Peyer's patch (tissue), 4 donors: ENCODE measurements at regions not wholly inside any gene's neighbourhood (a gene's known extent, or its start where the extent isn't known, plus 50 kb on each side); places are given as distances from the start of the nearest gene placed in this dataset.

Experiments used
- POLR2A ChIP-seq, 2 donors: fragments of 450-650 bp; IDR thresholded peaks; one replicate each; pipeline ENCODE4 v1.5.1; 2017; ENCODE audit warnings: antibody characterized with exemption in 2 of 2, mild to moderate bottlenecking in 2 of 2, moderate library complexity in 2 of 2
- TF ChIP-seq, protein P1 (sequence below), 6 experiments: fragments of 450-650 bp in 4 of 6; fragments of 200-600 bp in 2 of 6; sonication (generic) in 1 of 6; IDR thresholded peaks; one replicate each; pipeline ENCODE4 v1.5.1; 2017 to 2019; ENCODE audit warnings: antibody characterized with exemption in 6 of 6, mild to moderate bottlenecking in 3 of 6, moderate library complexity in 1 of 6

DNA sequence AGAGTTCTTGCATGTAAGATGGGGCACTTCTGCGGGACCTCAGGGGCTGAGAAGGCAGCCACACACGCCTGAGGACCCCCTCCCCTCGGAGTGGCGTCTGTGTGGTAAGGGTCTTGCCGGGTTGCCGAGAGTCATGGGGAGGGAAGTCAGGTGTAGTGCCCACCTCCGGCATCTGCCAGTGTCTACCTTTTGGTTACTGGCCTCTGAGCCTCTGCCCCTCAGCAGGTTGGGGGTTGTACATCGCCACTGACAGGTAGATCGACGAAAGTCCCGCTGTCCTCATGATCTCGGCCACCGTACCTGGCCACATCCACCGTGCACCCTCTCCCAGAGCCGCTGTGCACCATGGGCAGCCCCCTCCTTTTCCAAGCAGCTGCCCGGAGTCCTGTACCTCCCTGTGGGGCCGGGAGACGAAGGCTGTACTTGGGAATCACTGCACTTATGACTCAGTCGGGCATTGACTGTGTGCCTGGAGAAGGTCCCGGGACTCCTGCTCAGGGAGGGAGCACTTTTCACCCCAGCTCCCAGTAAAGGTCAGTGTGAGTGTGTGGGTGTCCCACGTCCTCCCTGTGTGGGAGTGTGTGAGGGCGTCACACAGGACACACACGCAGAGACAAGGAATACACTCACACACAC, 332.4 kb upstream of the MYT1L start:
- TF ChIP-seq, protein P1, sequence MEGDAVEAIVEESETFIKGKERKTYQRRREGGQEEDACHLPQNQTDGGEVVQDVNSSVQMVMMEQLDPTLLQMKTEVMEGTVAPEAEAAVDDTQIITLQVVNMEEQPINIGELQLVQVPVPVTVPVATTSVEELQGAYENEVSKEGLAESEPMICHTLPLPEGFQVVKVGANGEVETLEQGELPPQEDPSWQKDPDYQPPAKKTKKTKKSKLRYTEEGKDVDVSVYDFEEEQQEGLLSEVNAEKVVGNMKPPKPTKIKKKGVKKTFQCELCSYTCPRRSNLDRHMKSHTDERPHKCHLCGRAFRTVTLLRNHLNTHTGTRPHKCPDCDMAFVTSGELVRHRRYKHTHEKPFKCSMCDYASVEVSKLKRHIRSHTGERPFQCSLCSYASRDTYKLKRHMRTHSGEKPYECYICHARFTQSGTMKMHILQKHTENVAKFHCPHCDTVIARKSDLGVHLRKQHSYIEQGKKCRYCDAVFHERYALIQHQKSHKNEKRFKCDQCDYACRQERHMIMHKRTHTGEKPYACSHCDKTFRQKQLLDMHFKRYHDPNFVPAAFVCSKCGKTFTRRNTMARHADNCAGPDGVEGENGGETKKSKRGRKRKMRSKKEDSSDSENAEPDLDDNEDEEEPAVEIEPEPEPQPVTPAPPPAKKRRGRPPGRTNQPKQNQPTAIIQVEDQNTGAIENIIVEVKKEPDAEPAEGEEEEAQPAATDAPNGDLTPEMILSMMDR (IDR thresholded peaks at IDR 0.05): no peak
- no peak for TF ChIP-seq POLR2A (IDR thresholded peaks at IDR 0.05)
